ENCODE measurements at regions not wholly inside any gene's neighbourhood (a gene's known extent, or its start where the extent isn't known, plus 50 kb on each side); places are given as distances from the start of the nearest gene placed in this dataset.
A peak's percentile ranks its signal among the peaks of the same experiment; 100 is the strongest.
"Not testable (repeated sequence)": the region's sequence is repeated elsewhere in the genome, so short reads cannot be mapped to it uniquely, and the experiment has no call there.

- DNase-seq: not testable (repeated sequence)
Measured at GRCh38 chr1:149635290-149635899, 51.7 kb downstream of the PPIAL4C start.

GRCh38 chr1:149636286-149637122, 52.9 kb downstream of the PPIAL4C start:
- DNase-seq: peak; percentile 86

- not testable (repeated sequence) for DNase-seq
Measured at GRCh38 chr1:149638481-149638880, 54.8 kb downstream of the PPIAL4C start.

GRCh38 chr1:149638901-149639658, 55.4 kb downstream of the PPIAL4C start:
- not testable (repeated sequence) for DNase-seq

GRCh38 chr1:149641179-149641578, 57.5 kb downstream of the PPIAL4C start:
- DNase-seq: not testable (repeated sequence)

GRCh38 chr1:149644818-149645217, 61.2 kb downstream of the PPIAL4C start:
- DNase-seq: not testable (repeated sequence)

DNA sequence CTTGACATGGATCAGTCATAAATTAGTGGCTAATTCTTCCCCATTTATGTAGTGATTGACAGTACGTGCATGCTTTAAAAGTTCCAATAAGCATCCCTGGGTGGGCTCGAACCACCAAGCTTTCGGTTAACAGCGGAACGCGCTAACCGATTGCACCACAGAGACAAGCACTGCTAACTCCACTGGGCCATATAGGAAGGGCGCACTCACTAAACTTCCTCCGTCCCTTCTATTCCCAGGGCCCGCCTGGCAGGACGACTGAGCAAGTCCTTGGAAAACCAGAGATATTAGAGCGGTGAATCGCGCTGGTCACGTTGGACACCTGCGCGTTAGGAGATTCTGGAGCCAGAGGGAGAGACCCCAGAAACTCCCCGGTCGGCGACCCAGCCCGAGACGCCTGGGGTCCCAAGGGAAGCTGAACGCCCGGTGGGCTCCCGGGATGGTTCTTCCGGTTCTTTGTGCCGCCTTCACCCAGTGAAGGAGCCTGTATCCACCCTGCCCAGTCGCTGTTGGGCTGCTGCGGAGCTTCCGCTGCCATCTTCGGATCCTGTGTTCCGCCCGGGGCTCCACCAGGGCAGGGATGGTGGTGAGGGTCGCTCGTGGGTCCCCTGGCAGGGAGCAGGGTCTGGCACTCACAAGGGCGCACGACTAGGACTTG, 62.8 kb downstream of the PPIAL4C start:
- DNase-seq: not testable (repeated sequence)

- DNase-seq: not testable (repeated sequence)
Measured at GRCh38 chr1:149647018-149647373, 63.3 kb downstream of the PPIAL4C start.

DNA sequence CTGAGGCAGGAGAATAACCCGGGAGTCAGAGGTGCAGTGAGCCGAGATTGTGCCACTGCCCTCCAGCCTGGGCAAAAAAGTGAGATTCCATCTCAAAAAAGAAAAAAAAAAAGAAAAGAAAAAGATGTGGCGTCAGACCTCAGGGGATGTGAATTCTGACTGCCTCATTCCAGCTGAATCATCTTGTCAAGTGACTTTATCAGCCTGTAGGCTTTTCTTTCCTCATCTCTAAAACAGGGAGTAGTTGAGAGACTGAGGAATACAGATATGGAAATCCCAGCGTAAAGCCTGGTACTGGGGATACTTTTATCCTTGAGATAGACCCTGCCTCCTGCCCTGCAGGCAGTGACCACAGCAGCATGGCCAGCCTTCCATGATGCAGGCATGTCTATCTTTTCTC, 74.1 kb downstream of the PPIAL4C start:
- DNase-seq: not testable (repeated sequence)

DNA sequence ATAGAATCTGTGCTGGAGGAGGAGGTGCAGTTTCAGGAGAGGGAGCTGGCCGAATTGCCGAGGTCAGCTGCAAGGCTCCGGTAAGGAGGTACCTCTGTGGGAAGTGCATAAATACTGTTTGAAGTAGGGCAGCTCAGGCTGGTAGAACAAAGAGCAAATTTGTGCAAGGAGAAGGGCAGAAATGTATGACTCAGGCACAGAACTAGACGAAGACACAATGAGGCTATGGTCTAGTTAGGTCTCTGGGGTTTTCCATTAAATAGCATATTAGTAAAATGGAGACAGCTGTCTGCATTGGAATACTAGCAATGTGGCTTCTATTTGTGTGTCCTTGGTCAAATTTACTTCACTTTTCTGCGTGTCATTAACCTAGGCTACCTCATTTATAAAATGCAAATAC, 74.5 kb downstream of the PPIAL4C start:
- not testable (repeated sequence) for DNase-seq

DNA sequence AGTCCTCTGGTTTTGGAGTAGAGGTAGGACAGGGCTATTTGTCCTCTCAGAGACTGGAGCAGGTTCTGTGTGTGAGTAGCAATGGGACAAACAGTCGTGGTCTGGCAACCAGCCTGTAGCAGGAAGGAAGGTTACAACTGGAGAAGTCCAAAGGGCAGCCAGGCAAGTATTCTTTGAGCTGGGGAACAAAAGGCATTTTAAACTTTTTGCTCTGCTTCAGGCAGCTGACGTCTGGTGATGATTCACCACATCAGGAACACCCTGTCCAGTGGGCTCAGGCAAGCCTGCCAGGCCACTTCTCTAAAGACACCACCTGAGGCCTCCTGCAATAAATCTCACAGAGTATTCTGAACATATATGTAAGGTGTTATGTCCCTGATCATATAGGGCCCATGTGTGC, 81.0 kb downstream of the PPIAL4C start:
- not testable (repeated sequence) for DNase-seq

GRCh38 chr1:149665033-149665432, 81.4 kb downstream of the PPIAL4C start:
- not testable (repeated sequence) for DNase-seq

GRCh38 chr1:149665528-149665927, 81.9 kb downstream of the PPIAL4C start:
- DNase-seq: not testable (repeated sequence)

- not testable (repeated sequence) for DNase-seq
Measured at GRCh38 chr1:149673231-149673909, 89.7 kb downstream of the PPIAL4C start.

DNA sequence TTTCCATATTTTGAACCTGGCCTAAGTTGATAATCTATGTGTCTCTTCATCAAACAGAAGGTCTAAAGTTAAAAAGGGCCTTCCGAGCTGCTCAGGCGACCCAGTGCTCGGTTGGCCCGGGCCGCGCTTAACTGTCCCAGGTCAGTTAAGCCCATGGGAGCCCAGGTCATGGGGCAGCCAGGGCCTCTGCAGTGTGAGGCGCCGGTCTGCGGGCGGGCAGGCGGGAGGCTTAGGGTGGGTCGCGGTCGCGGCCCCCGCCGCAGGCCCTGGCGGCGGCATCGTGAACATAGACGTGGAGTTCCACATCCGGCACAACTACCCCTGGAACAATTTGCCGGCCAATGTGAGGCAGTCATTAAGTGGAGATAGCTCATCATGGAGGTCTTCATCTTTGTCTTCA, 91.3 kb downstream of the PPIAL4C start:
- DNase-seq: not testable (repeated sequence)

GRCh38 chr1:149677359-149677758, 93.7 kb downstream of the PPIAL4C start:
- not testable (repeated sequence) for DNase-seq

- not testable (repeated sequence) for DNase-seq
Measured at GRCh38 chr1:149686593-149687238, 95.8 kb upstream of the FCGR1A start.

DNA sequence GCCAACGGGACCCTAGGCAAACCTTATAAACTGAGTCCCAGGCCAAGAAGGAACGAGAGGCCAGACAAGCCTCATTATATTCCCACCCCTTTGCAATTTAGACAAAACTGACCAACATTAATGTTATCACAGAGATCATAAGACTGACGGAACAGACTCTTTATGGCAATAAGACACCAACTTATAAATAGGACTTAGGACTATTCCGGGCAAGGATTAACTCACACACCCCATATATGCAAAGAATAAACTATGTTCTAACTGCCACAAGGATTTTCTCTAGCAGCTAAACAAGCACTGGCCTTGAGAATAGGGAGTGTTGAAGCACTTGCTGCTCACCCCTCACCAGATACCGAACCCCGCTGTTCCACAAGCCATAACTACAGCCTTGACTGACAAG, 91.1 kb upstream of the FCGR1A start:
- not testable (repeated sequence) for DNase-seq

DNA sequence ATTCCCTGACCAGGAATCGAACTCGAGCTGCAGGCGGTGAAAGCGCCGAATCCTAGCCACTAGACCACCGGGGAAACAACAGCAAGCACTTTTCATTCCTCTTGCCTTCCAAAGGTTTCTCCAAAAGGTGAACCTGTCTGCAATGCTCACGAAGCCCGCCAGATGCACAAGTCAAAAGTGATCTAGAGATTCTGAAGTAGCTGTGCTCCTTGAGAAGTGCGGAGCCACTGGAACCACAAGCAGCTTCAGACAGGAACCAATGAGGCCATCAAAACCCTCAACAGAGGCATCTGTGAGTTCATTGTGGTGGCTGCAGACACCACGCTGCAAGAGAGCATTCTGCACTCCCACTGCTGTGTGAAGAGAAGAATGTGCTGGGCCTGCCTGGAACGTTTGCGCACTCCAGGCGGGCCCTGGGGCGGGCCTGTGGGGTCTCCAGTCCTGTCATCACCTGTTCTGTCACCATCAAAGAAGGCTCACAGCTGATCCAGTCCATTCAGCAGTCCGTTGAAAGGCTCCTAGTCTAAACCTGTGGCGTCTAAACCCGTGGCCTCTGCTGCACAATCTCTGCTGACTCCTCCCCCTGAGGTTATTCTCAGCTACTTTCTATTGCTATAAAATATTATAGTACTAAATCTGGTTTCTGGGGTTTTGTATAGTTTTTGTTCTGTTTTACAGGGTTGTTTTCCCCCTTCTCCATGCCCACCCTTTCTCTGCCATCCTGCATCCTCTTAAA, 89.5 kb upstream of the FCGR1A start:
- DNase-seq: not testable (repeated sequence)

GRCh38 chr1:149695066-149695465, 87.4 kb upstream of the FCGR1A start:
- DNase-seq: not testable (repeated sequence)

- not testable (repeated sequence) for DNase-seq
Measured at GRCh38 chr1:149700220-149700619, 82.3 kb upstream of the FCGR1A start.
